ENCODE measurements at regions not wholly inside any gene's neighbourhood (a gene's known extent, or its start where the extent isn't known, plus 50 kb on each side); places are given as distances from the start of the nearest gene placed in this dataset.
"Not testable (repeated sequence)": the region's sequence is repeated elsewhere in the genome, so short reads cannot be mapped to it uniquely, and the experiment has no call there.

DNA sequence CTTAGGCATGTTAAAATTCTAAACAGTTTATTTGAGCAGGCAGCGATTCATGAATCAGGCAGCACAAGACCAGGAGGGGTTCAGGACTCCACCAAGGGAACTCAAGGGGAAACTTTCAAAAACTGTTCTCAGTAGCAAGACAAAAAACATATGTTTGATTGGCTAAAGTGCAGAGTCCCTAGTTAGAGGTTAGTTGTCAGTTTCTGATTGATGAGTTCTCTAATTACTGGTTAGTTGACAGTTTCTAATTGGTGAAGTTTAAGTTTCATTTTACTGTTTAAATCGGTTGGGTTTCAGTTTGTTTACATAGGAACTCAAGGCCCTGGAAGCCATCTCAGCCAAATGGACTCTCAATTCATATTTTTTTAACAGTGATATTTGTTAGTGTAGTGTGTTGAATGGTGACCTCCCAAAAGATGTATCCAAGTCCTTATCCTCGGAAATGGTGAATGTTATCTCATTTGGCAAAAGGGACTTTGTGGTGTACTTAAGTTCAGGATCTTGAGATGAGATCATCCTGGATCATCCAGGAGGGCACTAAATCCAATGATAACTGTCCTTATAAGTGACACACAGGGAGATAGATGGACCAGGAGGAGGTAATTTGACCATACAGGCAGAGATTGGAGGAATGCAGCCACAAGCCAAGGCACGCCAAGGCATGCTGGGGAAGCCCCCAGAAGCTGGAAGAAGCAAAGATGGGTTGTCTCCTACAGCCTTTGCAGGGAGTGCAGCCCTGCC lies 219.2 kb upstream of the RAI14 start:
- TF ChIP-seq, protein P1, sequence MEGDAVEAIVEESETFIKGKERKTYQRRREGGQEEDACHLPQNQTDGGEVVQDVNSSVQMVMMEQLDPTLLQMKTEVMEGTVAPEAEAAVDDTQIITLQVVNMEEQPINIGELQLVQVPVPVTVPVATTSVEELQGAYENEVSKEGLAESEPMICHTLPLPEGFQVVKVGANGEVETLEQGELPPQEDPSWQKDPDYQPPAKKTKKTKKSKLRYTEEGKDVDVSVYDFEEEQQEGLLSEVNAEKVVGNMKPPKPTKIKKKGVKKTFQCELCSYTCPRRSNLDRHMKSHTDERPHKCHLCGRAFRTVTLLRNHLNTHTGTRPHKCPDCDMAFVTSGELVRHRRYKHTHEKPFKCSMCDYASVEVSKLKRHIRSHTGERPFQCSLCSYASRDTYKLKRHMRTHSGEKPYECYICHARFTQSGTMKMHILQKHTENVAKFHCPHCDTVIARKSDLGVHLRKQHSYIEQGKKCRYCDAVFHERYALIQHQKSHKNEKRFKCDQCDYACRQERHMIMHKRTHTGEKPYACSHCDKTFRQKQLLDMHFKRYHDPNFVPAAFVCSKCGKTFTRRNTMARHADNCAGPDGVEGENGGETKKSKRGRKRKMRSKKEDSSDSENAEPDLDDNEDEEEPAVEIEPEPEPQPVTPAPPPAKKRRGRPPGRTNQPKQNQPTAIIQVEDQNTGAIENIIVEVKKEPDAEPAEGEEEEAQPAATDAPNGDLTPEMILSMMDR (IDR thresholded peaks at IDR 0.05), result no peak
- no peak for TF ChIP-seq POLR2A (IDR thresholded peaks at IDR 0.05)
- Histone ChIP-seq H3K4me3 (no peak overlapping the region), H3K4me1 (no peaks in the 10 kb centered on the region), H3K27me3 (no peaks in the 10 kb centered on the region), H3K9me3 (no peaks in the 10 kb centered on the region), H3K27ac (no peak overlapping the region), H3K36me3 (replicated peaks in 1 of 2; ENCODE audit: insufficient read depth in 1 of 2, low read depth in 2 of 2) (no peaks in the 10 kb centered on the region)
- no peak for ATAC-seq
- intact Hi-C loops (cut with DNase I), result no loop called here
- 65 to 78% methylated on average over 4 of the region's 4 CpGs for WGBS, 2 donors
- DNase-seq, result no peak

DNA sequence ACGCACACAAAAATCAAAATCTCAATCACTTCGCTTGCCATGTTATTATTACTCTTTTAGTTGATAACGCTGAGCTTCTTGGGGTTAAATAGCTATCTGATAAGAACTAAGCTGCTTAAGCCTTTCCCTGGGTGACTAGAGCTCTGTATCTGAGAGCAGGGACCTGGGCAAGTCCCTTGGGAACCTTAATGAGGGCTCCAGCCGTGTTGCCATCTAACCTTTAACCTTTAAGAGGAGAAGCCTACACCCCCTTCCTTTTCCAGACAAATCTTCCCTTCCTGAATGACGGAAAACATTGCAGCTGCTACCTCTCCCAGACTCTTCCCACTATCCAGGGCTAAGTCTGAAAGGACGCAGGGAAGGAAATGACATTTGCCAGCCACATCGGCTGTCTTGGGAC lies 216.5 kb upstream of the RAI14 start:
- DNase-seq, result no peak
- no peak for ATAC-seq
- no peak overlapping the region for H3K27ac ChIP-seq
- no peaks in the 10 kb centered on the region for H3K9me3 ChIP-seq
- TF ChIP-seq, protein P1 (IDR thresholded peaks at IDR 0.05), result no peak
- no peak for TF ChIP-seq POLR2A (IDR thresholded peaks at IDR 0.05)
- 57 to 81% methylated on average over 7 of the region's 7 CpGs for WGBS, 2 donors
- no peaks in the 10 kb centered on the region for H3K36me3 ChIP-seq (replicated peaks in 1 of 2; ENCODE audit: insufficient read depth in 1 of 2, low read depth in 2 of 2)
- H3K27me3 ChIP-seq, result no peaks in the 10 kb centered on the region
- no peaks in the 10 kb centered on the region for H3K4me1 ChIP-seq
- no peak overlapping the region for H3K4me3 ChIP-seq
- intact Hi-C loops (cut with DNase I), result no loop called here

DNA sequence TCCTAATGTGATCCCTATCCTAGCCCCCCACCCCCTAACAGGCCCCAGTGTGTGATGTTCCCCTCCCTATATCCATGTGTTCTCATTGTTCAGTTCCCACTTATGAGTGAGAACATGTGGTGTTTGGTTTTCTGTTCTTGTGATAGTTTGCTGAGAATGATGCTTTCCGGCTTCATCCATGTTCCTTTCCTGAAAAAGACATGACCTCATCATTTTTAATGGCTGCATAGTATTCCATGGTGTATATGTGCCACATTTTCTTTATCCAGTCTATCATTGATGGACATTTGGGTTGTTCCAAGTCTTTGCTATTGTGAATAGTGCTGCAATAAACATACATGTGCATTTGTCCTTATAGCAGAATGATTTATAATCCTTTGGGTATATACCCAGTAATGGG lies 214.4 kb upstream of the RAI14 start:
- H3K4me3 ChIP-seq; H3K4me1 ChIP-seq; H3K9me3 ChIP-seq; ATAC-seq; DNase-seq; intact Hi-C loops (cut with DNase I); H3K27ac ChIP-seq; H3K36me3 ChIP-seq (replicated peaks in 1 of 2; ENCODE audit: insufficient read depth in 1 of 2, low read depth in 2 of 2); H3K27me3 ChIP-seq: not testable (repeated sequence)
- whole genome bisulfite sequencing, 2 donors, result 88 to 100% methylated on average over 1 of the region's 1 CpG

DNA sequence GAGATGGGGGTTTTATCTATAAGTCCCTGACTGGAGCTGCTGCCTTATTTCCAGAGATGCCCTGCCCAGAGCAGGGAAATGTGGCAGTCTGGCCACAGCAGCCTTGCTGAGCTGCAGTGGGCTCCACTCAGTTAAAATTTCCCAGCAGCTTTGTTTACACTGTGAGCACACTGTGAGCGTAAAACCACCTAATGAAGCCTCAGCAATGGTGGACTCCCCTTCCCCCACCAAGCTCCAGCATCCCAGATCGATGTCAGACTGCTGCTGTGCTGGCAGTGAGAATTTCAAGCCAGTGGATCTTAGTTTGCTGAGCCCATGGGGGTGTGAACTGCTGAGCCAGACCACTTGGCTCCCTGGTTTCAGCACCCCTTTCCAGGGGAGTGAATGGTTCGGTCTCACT lies 208.7 kb upstream of the RAI14 start:
- H3K27me3 ChIP-seq, result no peaks in the 10 kb centered on the region
- 33% methylated on average over 3 of the region's 3 CpGs; no CpG with 5 or more reads in 1 of the 2 donors for WGBS, 2 donors
- H3K36me3 ChIP-seq (replicated peaks in 1 of 2; ENCODE audit: insufficient read depth in 1 of 2, low read depth in 2 of 2), result no peaks in the 10 kb centered on the region
- no peak overlapping the region for H3K27ac ChIP-seq
- DNase-seq (no peak), ATAC-seq (no peak)
- no peak overlapping the region for H3K4me3 ChIP-seq
- peaks cover 6% of the 10 kb centered on the region for H3K4me1 ChIP-seq
- H3K9me3 ChIP-seq, result no peaks in the 10 kb centered on the region
- TF ChIP-seq, protein P1 (IDR thresholded peaks at IDR 0.05), result no peak
- no peak for TF ChIP-seq POLR2A (IDR thresholded peaks at IDR 0.05)
- intact Hi-C loops (cut with DNase I), result no loop called here

DNA sequence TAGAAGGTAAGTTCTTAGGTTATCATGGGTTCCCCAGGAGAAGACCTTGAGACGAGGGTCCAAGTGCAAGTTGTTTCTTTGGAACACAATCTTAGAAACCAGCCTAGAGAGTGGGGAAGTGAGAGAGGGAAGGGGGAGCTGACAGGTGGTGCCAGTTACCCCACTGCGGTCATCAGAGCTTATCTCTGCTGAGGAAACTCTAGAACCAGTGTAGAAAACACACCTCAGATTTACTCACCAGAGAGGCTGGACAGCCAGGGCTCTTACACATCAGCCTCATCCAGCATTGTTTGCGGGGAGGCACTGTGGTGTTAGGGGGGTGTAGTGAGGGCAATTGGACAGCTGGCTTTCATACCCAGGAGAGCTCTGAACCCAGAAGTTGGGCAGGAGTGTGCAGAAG lies 206.5 kb upstream of the RAI14 start:
- 48 to 56% methylated on average over 3 of the region's 3 CpGs for WGBS, 2 donors
- Histone ChIP-seq H3K4me1 (peaks cover 6% of the 10 kb centered on the region), H3K27ac (no peak overlapping the region), H3K27me3 (no peaks in the 10 kb centered on the region), H3K36me3 (replicated peaks in 1 of 2; ENCODE audit: insufficient read depth in 1 of 2, low read depth in 2 of 2) (no peaks in the 10 kb centered on the region), H3K4me3 (no peak overlapping the region), H3K9me3 (no peaks in the 10 kb centered on the region)
- no peak for TF ChIP-seq POLR2A (IDR thresholded peaks at IDR 0.05)
- TF ChIP-seq, protein P1 (IDR thresholded peaks at IDR 0.05), result no peak
- intact Hi-C loops (cut with DNase I), result no loop called here
- no peak for DNase-seq
- ATAC-seq, result no peak
